HG02798 (cell line): ENCODE measurements at regions not wholly inside any gene's neighbourhood (a gene's known extent, or its start where the extent isn't known, plus 50 kb on each side); places are given as distances from the start of the nearest gene placed in this dataset.

ENCODE experiments used
- ATAC-seq: cut with Tn5 transposase; IDR thresholded peaks from one replicate; pipeline ENCODE4 v1.9.1; 2021; ENCODE audit warnings: mild to moderate bottlenecking; ENCODE audit not compliant: unreplicated experiment, poor library complexity

DNA sequence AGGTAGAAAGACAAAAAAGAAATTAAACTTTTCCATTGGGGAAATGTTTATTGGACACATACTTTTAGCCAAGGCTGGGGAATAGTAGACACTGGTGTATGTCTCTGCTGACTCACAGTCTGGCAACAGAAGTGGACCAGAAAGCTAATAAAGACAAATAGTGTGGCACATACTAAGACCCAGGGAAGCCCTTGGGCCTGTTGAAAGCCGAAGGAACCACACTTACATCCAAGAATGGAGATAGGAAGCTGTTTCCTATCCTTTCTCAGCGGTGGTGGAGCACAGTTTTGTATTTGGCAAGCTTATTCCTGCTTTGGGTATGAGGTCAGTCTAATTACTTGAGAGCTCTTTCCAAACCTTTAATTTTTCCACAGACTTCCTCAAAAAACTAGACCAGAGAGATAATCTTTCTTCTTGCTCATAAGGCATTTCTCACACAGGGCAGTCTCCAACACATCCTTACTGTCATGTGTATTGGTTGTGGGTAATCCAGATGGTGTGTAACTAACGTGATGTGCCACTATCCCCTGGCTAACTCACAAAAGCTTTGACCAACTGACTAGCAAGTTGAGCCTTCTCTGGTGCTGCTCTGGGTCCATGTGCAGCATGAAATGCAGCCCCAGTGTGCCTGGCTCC is 279.1 kb upstream of the IGF1R start:
- ATAC-seq = no peak

DNA sequence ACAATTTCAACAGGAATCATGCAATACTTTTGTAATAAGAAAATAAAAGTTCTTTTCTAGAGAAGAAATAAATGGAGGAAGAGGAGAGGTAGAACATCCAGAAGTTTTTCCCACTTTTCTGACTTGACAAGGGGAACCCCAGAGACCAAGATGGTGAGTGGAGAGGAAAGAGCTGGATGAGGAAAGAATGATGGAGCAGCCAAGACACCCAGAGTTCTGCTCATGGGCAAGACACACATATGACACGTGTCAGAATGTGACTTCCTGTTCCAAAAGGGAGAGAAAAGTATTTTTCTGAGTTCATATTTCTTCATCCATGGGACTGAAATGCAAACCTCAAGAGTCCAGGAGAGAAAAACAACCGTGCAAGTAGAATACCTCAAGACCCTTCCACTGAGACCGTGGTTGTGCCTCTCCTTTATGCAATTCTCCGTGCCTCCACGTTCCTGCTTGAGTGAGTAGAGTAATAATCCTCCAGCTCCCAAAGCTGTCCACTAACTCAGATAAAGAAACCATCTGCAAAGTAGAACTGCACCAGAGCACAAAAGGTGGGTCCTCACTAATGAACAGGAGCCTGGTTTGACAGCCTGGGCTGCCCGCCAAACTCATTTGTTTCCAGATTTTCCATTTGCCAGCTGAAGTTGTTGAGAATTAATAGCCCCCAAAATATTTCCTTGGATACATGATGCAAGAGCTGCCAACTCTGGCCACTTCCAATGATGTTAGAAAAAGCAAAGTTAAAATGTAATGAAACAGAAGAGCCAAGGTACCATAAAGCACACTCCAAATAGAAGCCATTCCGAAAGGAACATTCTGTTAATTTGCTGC is 272.6 kb upstream of the IGF1R start:
- no peak for ATAC-seq

DNA sequence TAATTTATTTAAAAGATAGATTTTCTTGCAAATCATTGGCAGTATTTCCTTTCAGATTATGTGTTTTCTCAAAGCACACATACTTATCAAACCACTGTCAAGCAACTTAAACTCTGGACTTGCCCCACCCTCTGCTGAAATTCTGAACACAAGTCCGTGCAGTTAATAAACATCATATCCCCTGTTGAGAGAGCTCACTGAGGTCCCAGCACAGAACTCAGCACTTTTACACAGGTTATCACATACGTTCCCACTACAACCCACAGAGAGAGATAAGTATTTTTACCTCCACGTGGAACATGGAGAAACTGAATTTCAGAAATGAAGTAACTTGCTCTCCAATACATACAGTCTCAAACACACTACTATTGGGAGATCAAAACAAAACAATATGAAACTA is 267.6 kb upstream of the IGF1R start:
- no peak for ATAC-seq

GRCh38 chr15:98381446-98381845 is 266.9 kb upstream of the IGF1R start:
- no peak for ATAC-seq

DNA sequence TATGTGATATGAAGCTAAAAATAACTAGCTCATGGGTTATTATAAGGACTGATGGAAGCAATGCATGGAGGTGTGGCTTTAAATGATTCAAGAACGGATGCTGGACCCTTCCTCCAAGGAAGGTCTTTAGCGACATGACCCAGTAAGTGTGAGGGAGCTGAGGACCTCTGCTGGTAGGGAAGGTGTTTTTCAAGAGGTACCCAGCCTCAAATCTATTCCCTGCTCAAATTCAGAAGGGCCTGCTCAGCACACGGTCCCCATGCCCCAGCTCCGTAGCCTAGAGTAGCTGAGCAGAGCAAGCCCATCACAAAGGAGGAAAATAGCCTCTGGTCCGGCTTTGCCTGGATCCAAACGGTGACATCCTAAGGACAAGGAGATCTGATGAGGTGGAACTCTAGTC is 266.2 kb upstream of the IGF1R start:
- ATAC-seq = no peak

DNA sequence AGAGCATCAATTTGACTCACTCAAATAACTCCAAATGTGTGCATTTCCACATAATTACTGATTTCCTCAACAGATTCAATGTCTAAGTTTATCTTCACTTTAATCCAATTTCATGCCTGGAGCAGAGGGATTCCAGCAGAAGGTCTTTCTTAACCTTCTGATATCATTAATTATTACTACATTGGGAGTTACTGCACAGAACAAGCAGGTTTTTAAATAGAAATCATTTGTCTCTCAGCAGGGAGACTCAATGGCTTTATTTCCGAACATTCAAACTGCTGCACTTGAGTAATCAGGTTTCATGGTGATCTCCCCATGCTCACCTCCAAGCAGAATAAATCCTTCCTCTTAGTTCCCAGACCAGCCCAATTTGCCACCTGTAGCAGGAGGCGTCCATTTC is 264.8 kb upstream of the IGF1R start:
- no peak for ATAC-seq

- no peak for ATAC-seq
These were observed 263.9 kb upstream of the IGF1R start for GRCh38 chr15:98384328-98385029.

DNA sequence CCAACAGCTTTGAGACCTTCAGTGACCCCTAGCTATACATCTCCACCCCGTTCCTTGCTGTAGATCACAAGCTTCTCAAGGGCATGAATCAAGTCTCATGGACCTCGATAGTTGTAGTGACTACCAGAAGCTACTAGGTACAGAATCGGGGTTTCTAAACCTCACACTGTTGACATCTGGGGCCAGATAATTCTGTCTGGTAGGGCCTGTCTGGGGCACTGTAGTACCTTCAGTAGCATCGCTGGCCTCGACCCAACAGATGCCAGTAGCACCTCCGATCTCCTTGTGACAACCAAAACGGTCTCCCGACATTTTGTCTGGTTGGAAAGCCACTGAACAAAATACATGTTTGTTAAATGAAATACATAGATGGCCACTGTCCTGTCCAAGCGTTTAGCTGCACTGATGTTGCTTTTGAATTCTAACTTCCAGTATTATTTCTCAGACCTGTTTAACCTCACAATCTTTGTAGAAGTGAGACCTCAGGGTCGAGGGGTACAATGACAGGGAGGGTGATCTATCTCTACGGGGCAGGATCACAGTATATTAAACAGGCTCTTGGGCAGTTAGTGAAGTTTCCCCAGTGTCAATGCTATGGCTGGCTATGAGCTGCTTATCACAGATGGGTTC is 262.5 kb upstream of the IGF1R start:
- ATAC-seq = no peak

- no peak for ATAC-seq
These were observed 261.8 kb upstream of the IGF1R start for GRCh38 chr15:98386561-98386960.

DNA sequence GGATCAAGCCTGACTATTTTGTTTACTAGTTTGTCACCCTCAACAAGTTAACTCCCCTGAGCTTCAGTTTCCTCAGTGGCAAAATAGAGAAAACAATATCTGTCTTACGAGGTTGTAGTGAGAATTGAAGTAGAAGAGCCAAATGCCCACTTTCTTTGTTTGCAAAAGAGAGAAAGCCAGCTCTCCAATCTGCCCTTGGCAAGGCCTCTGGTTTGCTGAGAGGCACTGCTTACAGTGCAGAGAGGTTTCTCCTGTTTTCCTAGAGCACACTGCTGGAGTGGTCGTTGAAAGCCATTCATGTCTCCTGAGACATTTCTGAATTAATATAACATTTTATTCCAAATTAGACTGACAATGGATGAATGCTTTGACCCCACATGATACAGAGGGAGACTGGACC is 260.5 kb upstream of the IGF1R start:
- ATAC-seq = no peak

GRCh38 chr15:98390946-98391530 is 257.3 kb upstream of the IGF1R start:
- ATAC-seq = no peak

DNA sequence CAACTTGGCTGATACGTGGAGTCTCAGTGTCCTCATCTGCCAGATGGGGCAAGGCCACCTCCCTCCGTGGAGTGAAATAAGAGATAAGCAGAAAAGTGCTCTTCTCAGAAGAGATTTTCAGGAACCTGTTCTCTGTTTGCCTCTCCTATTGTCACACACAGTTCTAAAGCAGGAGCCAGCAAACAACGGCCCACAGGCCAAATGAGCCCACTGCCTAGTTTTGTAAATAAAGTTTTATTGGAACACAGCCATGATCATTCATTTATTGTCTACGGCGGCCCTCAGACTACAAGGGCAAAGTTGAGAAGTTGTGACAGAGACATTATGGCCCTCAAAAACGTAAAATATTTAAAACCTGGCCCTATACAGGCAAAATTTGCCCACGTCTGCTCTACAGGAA is 256.8 kb upstream of the IGF1R start:
- no peak for ATAC-seq

- ATAC-seq = no peak
These were observed 254.9 kb upstream of the IGF1R start for GRCh38 chr15:98393471-98393870.

- no peak for ATAC-seq
These were observed 253.8 kb upstream of the IGF1R start for GRCh38 chr15:98394546-98394945.

- ATAC-seq = no peak
These were observed 252.2 kb upstream of the IGF1R start for GRCh38 chr15:98395974-98396610.

DNA sequence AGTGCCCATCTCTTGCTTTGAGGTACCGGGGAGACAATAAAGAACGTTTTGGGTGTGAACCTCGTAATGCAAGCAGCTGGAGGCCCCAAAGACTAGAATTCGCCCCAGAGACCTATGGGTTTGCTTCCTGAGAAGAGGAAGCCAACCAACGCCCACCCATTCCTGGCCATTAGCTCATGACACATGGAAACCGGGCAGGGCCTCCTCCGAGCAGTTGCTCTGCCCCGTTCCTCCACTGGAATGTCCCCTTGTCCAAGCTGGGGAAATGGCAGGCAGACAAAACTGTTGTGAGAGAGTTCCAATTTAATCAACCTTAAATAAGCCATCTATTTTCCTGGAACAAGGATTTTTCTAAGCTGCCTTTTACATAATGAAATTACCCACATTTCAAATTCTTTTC is 250.9 kb upstream of the IGF1R start:
- ATAC-seq = no peak

DNA sequence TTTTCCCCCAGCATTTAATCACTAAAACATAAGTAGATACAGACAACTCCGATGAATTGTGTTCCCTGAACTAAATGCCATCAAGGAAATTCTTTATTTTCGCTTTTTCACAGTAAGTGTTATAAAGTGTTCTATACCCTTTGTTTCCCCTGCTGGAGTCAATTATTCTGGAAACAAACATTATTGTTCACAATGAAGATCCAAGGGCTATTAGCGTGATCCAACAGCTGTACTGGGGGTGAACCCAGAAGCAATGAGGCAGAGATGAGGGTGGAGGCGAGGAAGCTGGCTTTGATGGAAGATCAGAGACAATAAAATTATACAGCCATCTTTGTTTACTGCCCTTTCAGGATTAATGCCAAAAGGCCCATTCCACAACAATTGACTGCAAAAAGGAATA is 250.3 kb upstream of the IGF1R start:
- ATAC-seq = no peak

GRCh38 chr15:98398886-98399285 is 249.5 kb upstream of the IGF1R start:
- ATAC-seq = no peak

GRCh38 chr15:98400120-98400519 is 248.2 kb upstream of the IGF1R start:
- ATAC-seq = no peak

DNA sequence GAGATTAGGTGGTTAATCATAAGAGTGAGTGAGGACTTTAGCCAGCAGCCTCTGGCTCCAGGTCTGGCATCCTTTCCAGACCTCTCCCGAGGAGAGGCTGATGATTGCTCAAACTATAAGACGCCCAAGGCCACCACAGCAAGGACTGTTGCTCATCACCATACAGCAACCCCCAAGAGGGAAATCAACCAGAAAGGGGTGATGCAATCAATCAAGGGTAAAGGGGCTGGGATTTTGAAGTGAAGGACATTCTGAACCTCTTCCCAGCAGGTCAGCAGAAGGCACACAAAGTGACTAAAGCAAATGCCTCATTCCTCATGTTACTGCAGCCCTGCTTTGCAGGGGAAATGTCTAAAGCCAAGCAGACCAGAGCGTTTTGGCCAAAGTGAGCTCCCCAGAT is 247.3 kb upstream of the IGF1R start:
- no peak for ATAC-seq
